DOHH2 (cell line): ENCODE measurements at regions not wholly inside any gene's neighbourhood (a gene's known extent, or its start where the extent isn't known, plus 50 kb on each side); places are given as distances from the start of the nearest gene placed in this dataset.

Experiments used
- H3F3A ChIP-seq: fragments of 200-600 bp; sonication (generic), shearing (Covaris generic); 2 replicates; pipeline ENCODE4 v1.6.0; 2016; ENCODE audit warnings: antibody characterized with exemption, mild to moderate bottlenecking; ENCODE audit not compliant: control insufficient read depth, insufficient read depth
- H3K27ac ChIP-seq: fragments of 200-600 bp; sonication (generic); 2 replicates; pipeline ENCODE4 v1.5.1; 2014; ENCODE audit warnings: low read depth, mild to moderate bottlenecking, low read length, moderate library complexity
- H3K27me3 ChIP-seq: fragments of 200-600 bp; sonication (generic); 2 replicates; pipeline ENCODE4 v1.6.1; 2014; ENCODE audit warnings: mild to moderate bottlenecking, low read length, mixed read lengths; ENCODE audit not compliant: control insufficient read depth
- H3K36me3 ChIP-seq: fragments of 200-600 bp; sonication (generic); 2 replicates; pipeline ENCODE4 v1.6.1; 2014; ENCODE audit warnings: mild to moderate bottlenecking, low read length, moderate library complexity, mixed read lengths; ENCODE audit not compliant: control insufficient read depth
- H3K4me1 ChIP-seq: fragments of 200-600 bp; sonication (generic); 2 replicates; pipeline ENCODE4 v1.6.1; 2014; ENCODE audit warnings: mild to moderate bottlenecking, low read length, mixed read lengths; ENCODE audit not compliant: control insufficient read depth
- H3K4me2 ChIP-seq: fragments of 200-600 bp; sonication (generic); 2 replicates; pipeline ENCODE4 v1.6.0; 2014; ENCODE audit warnings: mild to moderate bottlenecking, low read length, moderate library complexity
- H3K4me3 ChIP-seq: fragments of 200-600 bp; sonication (generic); 2 replicates; pipeline ENCODE4 v1.5.1; 2014; ENCODE audit warnings: mild to moderate bottlenecking, low read length, mixed read lengths
- H3K79me2 ChIP-seq: fragments of 200-600 bp; sonication (generic); 2 replicates; pipeline ENCODE4 v1.6.1; 2014; ENCODE audit warnings: mild to moderate bottlenecking, low read length, mixed read lengths; ENCODE audit not compliant: control insufficient read depth
- H3K9me2 ChIP-seq: fragments of 200-600 bp; sonication (generic); replicated peaks from 2 replicates; pipeline ENCODE4 v1.6.1; 2014; ENCODE audit warnings: mild to moderate bottlenecking, low read length, mixed read lengths; ENCODE audit not compliant: control insufficient read depth
- H3K9me3 ChIP-seq: fragments of 200-600 bp; sonication (generic); 2 replicates; pipeline ENCODE4 v1.6.1; 2014; ENCODE audit warnings: antibody characterized with exemption, low read length, mixed read lengths; ENCODE audit not compliant: control insufficient read depth, insufficient read depth
- H4K20me1 ChIP-seq: fragments of 200-600 bp; sonication (generic); 2 replicates; pipeline ENCODE4 v1.6.0; 2014; ENCODE audit warnings: low read depth, mild to moderate bottlenecking, antibody characterized with exemption, low read length, moderate library complexity; ENCODE audit not compliant: control insufficient read depth, insufficient read depth
- EZH2phosphoT487 ChIP-seq: fragments of 200-600 bp; sonication (generic); IDR thresholded peaks from 2 replicates; pipeline ENCODE4 v1.6.1; 2017; ENCODE audit warnings: borderline replicate concordance, mild to moderate bottlenecking, antibody characterized with exemption, low read length, moderate library complexity, mixed read lengths
- TF ChIP-seq, protein P1 (sequence below): fragments of 200-600 bp; sonication (generic); IDR thresholded peaks from one replicate; pipeline ENCODE4 v1.5.1; 2014; ENCODE audit warnings: antibody characterized with exemption, mild to moderate bottlenecking, low read depth, low read length; ENCODE audit not compliant: poor library complexity, severe bottlenecking

GRCh38 chr16:54519161-54519695, 232.6 kb upstream of the IRX3 start:
- H3K27ac ChIP-seq, result no peak overlapping the region
- H3F3A ChIP-seq, result no peaks in the 10 kb centered on the region
- H3K4me3 ChIP-seq, result no peak overlapping the region
- TF ChIP-seq, protein P1, sequence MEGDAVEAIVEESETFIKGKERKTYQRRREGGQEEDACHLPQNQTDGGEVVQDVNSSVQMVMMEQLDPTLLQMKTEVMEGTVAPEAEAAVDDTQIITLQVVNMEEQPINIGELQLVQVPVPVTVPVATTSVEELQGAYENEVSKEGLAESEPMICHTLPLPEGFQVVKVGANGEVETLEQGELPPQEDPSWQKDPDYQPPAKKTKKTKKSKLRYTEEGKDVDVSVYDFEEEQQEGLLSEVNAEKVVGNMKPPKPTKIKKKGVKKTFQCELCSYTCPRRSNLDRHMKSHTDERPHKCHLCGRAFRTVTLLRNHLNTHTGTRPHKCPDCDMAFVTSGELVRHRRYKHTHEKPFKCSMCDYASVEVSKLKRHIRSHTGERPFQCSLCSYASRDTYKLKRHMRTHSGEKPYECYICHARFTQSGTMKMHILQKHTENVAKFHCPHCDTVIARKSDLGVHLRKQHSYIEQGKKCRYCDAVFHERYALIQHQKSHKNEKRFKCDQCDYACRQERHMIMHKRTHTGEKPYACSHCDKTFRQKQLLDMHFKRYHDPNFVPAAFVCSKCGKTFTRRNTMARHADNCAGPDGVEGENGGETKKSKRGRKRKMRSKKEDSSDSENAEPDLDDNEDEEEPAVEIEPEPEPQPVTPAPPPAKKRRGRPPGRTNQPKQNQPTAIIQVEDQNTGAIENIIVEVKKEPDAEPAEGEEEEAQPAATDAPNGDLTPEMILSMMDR, result no peak
- no peak for TF ChIP-seq EZH2phosphoT487
- no peaks in the 10 kb centered on the region for H4K20me1 ChIP-seq
- H3K9me2 ChIP-seq, result no peaks in the 10 kb centered on the region
- H3K36me3 ChIP-seq, result no peaks in the 10 kb centered on the region
- H3K9me3 ChIP-seq, result no peaks in the 10 kb centered on the region; the same call in 1 of the 2 replicates
- H3K27me3 ChIP-seq, result no peaks in the 10 kb centered on the region
- H3K4me1 ChIP-seq, result no peaks in the 10 kb centered on the region
- no peaks in the 10 kb centered on the region for H3K79me2 ChIP-seq
- H3K4me2 ChIP-seq, result no peak overlapping the region

GRCh38 chr16:54517181-54517580, 230.6 kb upstream of the IRX3 start:
- Histone ChIP-seq H3K4me3 (no peak overlapping the region), H4K20me1 (no peaks in the 10 kb centered on the region), H3K36me3 (no peaks in the 10 kb centered on the region), H3K27ac (no peak overlapping the region), H3K4me1 (no peaks in the 10 kb centered on the region), H3F3A (no peaks in the 10 kb centered on the region), H3K9me2 (no peaks in the 10 kb centered on the region), H3K79me2 (no peaks in the 10 kb centered on the region), H3K9me3 (no peaks in the 10 kb centered on the region; the same call in 1 of the 2 replicates), H3K27me3 (no peaks in the 10 kb centered on the region), H3K4me2 (no peak overlapping the region)
- TF ChIP-seq, protein P1, result no peak
- TF ChIP-seq EZH2phosphoT487, result no peak

DNA sequence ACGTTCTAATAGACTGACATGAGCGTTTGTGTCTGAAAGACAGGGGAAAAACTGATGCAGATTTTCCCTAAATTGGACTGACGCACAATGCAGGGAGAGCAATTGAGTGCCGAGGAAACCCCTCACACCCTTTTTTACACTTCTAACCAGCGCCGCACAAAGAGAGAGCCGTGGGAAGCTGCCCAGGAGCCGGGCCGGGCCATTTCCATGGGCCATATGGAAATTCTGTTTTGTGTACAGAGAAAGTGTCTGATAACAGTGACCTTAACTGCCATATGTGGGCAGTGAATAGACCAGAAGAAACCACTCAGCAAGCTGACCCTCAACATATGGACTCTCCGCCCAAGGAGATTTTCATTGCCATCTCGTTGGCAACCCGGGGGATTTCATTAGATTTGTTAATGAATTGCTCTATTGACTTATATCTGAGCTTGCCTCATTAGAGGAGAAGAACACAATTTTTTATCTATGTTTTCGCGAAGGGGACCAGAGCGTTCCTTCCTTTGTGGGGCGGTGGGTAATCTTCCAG, 225.9 kb upstream of the IRX3 start:
- Histone ChIP-seq H3K9me2 (no peaks in the 10 kb centered on the region), H3K27me3 (no peaks in the 10 kb centered on the region), H3F3A (no peaks in the 10 kb centered on the region), H3K36me3 (no peaks in the 10 kb centered on the region), H3K4me2 (no peak overlapping the region), H3K4me1 (no peaks in the 10 kb centered on the region), H3K27ac (no peak overlapping the region), H3K9me3 (no peaks in the 10 kb centered on the region), H3K79me2 (no peaks in the 10 kb centered on the region), H4K20me1 (no peaks in the 10 kb centered on the region), H3K4me3 (no peak overlapping the region)
- no peak for TF ChIP-seq EZH2phosphoT487
- TF ChIP-seq, protein P1, result no peak
